ENCODE measurements at regions not wholly inside any gene's neighbourhood (a gene's known extent, or its start where the extent isn't known, plus 50 kb on each side); places are given as distances from the start of the nearest gene placed in this dataset.

DNA sequence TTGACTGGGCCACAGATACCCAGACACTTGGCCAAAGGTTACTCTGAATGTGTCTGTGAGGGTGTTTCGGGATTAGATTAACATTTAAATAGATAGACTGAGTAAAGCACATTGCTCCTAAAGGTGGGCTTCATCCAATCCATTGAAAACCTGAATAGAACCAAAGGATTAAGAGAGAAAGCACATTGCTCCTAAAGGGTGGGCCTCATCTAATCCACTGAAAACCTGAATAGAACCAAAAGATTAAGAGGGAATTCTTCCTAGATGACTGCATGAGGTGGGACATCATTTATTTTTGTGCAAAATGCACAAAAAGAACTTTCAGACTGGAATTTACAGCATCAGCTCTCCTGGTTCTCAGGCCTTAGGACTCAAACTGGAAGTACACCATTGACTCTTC lies 351.2 kb upstream of the PCDH10 start:
- WGBS (ENCODE audit: low lambda C conversion rate): 0% methylated on average over 1 of the region's 1 CpG
- no peak overlapping the region for H3K27ac ChIP-seq (ENCODE audit: extremely low read length, insufficient read depth, low read length)
- no peak overlapping the region for H3K4me3 ChIP-seq (replicated peaks in 1 of 3; ENCODE audit: insufficient read depth in 1 of 3, low read depth in 2 of 3, low read length in 3 of 3)
- FAIRE-seq: no peak
- ChIA-PET CTCF (ENCODE audit: low intra/inter-chr PET ratio, low total read pairs) (no interaction called here), POLR2A (no interaction called here)
- H3K4me1 ChIP-seq (ENCODE audit: insufficient read depth, low read length): no peaks in the 10 kb centered on the region
- no peak for DNase-seq (ENCODE audit: low spot score)
- ATAC-seq: no peak
- H3K27me3 ChIP-seq (ENCODE audit: control insufficient read depth in 1 of 2, insufficient read depth in 2 of 2, low read length in 2 of 2): no peaks in the 10 kb centered on the region
- H4K20me1 ChIP-seq (ENCODE audit: insufficient read depth, low read length): no peaks in the 10 kb centered on the region
- in situ Hi-C loops (cut with HindIII; ENCODE audit: extremely low pct_ligation_motif_present, low pct_unique_long_range_greater_than_20kb) (no loop called here), intact Hi-C loops (cut with micrococcal nuclease; ENCODE audit: unreplicated experiment) (no loop called here)
- no peaks in the 10 kb centered on the region for H3K79me2 ChIP-seq (ENCODE audit: insufficient read depth, low read length)
- no peak overlapping the region for H2AFZ ChIP-seq (ENCODE audit: low read length)
- H3K36me3 ChIP-seq (replicated peaks in 1 of 2; ENCODE audit: control insufficient read depth in 1 of 2, insufficient read depth in 2 of 2, low read length in 2 of 2): no peaks in the 10 kb centered on the region
- BruUV-seq (replicated peaks): no TSS peak
- H3K4me2 ChIP-seq (ENCODE audit: low read depth, low read length): no peak overlapping the region
- TF ChIP-seq RFX1 (IDR thresholded peaks at IDR 0.05) (no peak), ELF3 (CRISPR knock-in tag; IDR thresholded peaks at IDR 0.05) (no peak), ETV5 (CRISPR knock-in tag; IDR thresholded peaks at IDR 0.05; ENCODE audit: borderline replicate concordance) (no peak), PLRG1 (conservative IDR thresholded peaks at IDR 0.05) (no peak), ZMAT3 (CRISPR knock-in tag; conservative IDR thresholded peaks at IDR 0.05) (no peak), ZSCAN30 (CRISPR knock-in tag; IDR thresholded peaks at IDR 0.05) (no peak), FOXK2 (IDR thresholded peaks at IDR 0.05) (no peak), ZNF546 (CRISPR knock-in tag; conservative IDR thresholded peaks at IDR 0.05) (no peak), RBM39 (IDR thresholded peaks at IDR 0.05; ENCODE audit: low read depth, low read length, poor library complexity, severe bottlenecking) (no peak), ZNF232 (CRISPR knock-in tag; IDR thresholded peaks at IDR 0.05; ENCODE audit: borderline replicate concordance) (no peak), KLF11 (CRISPR knock-in tag; IDR thresholded peaks at IDR 0.05) (no peak), SMAD3 (CRISPR knock-in tag; IDR thresholded peaks at IDR 0.05) (no peak), ZNF383 (CRISPR knock-in tag; IDR thresholded peaks at IDR 0.05; ENCODE audit: borderline replicate concordance) (no peak), ZNF337 (CRISPR knock-in tag; IDR thresholded peaks at IDR 0.05; ENCODE audit: borderline replicate concordance, low read depth) (no peak), YEATS2 (CRISPR knock-in tag; IDR thresholded peaks at IDR 0.05; ENCODE audit: borderline replicate concordance) (no peak), ZNF552 (CRISPR knock-in tag; IDR thresholded peaks at IDR 0.05; ENCODE audit: borderline replicate concordance) (no peak)
- TF ChIP-seq, protein P1, sequence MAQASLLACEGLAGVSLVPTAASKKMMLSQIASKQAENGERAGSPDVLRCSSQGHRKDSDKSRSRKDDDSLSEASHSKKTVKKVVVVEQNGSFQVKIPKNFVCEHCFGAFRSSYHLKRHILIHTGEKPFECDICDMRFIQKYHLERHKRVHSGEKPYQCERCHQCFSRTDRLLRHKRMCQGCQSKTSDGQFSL (CRISPR knock-in tag; IDR thresholded peaks at IDR 0.05): no peak
- TF ChIP-seq, protein P2, sequence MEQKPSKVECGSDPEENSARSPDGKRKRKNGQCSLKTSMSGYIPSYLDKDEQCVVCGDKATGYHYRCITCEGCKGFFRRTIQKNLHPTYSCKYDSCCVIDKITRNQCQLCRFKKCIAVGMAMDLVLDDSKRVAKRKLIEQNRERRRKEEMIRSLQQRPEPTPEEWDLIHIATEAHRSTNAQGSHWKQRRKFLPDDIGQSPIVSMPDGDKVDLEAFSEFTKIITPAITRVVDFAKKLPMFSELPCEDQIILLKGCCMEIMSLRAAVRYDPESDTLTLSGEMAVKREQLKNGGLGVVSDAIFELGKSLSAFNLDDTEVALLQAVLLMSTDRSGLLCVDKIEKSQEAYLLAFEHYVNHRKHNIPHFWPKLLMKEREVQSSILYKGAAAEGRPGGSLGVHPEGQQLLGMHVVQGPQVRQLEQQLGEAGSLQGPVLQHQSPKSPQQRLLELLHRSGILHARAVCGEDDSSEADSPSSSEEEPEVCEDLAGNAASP (CRISPR knock-in tag; IDR thresholded peaks at IDR 0.05; ENCODE audit: borderline replicate concordance): no peak
- H3K9ac ChIP-seq (ENCODE audit: insufficient read depth, low read depth, low read length): no peak overlapping the region
- no peaks in the 10 kb centered on the region for H3K9me3 ChIP-seq (ENCODE audit: low read length)

All from HepG2 (cell line).